ENCODE measurements at regions not wholly inside any gene's neighbourhood (a gene's known extent, or its start where the extent isn't known, plus 50 kb on each side); places are given as distances from the start of the nearest gene placed in this dataset.
"Not testable (repeated sequence)": the region's sequence is repeated elsewhere in the genome, so short reads cannot be mapped to it uniquely, and the experiment has no call there.

DNA sequence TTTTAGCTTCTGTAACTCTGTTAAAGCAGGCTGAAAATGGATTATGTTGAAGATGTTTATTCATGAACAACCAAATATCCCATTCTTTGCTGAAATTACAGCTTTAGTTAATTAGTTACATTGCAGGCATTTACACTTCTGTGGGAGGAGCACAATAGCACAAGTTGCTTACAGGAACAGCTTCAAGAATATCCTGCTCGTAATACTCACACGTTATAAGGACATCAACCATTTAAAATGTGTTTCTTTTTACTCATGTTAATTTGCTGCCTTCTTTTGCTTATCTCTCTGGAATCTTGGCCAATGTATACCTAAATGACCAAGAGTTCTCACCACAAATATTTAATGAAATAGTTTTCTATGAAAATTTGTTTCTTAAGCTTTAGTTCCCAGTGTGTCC is 305.2 kb upstream of the SYT1 start:
- DNase-seq (ENCODE audit: insufficient read length, low spot score) (no peak), FAIRE-seq (no peak)
- TF ChIP-seq TAF1 (IDR thresholded peaks at IDR 0.05; ENCODE audit: low read depth, low read length) (no peak), POLR2AphosphoS5 (IDR thresholded peaks at IDR 0.05; ENCODE audit: low read depth, low read length) (no peak), PAX5 (IDR thresholded peaks at IDR 0.05; ENCODE audit: insufficient read depth, low read length, severe bottlenecking) (no peak), POLR2A (IDR thresholded peaks at IDR 0.05; ENCODE audit: low read depth, low read length) (no peak), POU2F2 (IDR thresholded peaks at IDR 0.05; ENCODE audit: low read depth, low read length) (no peak), SPI1 (IDR thresholded peaks at IDR 0.05; ENCODE audit: low read depth, low read length) (no peak)

DNA sequence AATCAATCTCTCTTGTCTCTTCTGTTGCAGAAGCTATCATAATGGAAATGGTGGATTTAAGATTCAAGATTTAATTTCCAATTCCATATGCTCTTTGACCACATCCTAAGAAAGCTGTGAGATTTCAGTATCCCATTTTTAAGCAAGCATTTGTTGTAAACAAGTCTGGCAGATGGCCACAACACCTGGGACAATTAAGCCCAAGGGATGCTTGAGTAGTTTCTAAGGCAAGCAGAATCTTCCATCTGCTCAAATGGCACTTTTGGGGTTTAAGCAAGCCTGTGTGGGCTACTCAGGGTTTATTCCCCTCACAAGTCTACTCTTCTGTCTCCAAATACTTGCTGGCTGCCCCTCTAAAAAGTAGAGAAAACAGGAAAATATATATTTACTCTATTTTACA is 304.7 kb upstream of the SYT1 start:
- TF ChIP-seq TAF1 (IDR thresholded peaks at IDR 0.05; ENCODE audit: low read depth, low read length) (no peak), POLR2AphosphoS5 (IDR thresholded peaks at IDR 0.05; ENCODE audit: low read depth, low read length) (no peak), SPI1 (IDR thresholded peaks at IDR 0.05; ENCODE audit: low read depth, low read length) (no peak), POU2F2 (IDR thresholded peaks at IDR 0.05; ENCODE audit: low read depth, low read length) (no peak), PAX5 (IDR thresholded peaks at IDR 0.05; ENCODE audit: insufficient read depth, low read length, severe bottlenecking) (no peak), POLR2A (IDR thresholded peaks at IDR 0.05; ENCODE audit: low read depth, low read length) (no peak)
- no peak for FAIRE-seq

DNA sequence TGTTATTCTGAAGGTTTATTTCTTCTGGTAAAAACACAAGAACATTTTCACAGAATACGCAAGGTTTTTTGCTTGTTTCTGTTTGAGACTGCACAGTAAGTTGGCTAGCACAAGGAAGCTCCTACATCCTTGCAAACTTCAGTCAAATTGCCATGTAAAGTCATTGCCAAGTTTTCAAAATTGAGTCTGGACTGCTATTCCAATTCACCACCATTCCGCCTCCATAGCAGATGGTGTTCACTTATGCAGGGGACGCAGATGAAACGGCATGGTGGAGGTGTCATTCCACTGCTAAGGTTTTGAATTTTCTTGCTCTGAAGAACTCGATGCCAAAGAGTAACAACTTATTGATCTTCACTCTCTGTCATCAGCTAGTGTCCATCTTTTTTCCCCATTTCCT is 303.9 kb upstream of the SYT1 start:
- TF ChIP-seq POU2F2 (IDR thresholded peaks at IDR 0.05; ENCODE audit: low read depth, low read length) (no peak), PAX5 (IDR thresholded peaks at IDR 0.05; ENCODE audit: insufficient read depth, low read length, severe bottlenecking) (no peak), POLR2A (IDR thresholded peaks at IDR 0.05; ENCODE audit: low read depth, low read length) (no peak), TAF1 (IDR thresholded peaks at IDR 0.05; ENCODE audit: low read depth, low read length) (no peak), POLR2AphosphoS5 (IDR thresholded peaks at IDR 0.05; ENCODE audit: low read depth, low read length) (no peak), SPI1 (IDR thresholded peaks at IDR 0.05; ENCODE audit: low read depth, low read length) (no peak)
- no peak for FAIRE-seq

More for the DNA sequence above, 304.7 kb upstream of the SYT1 start:
- DNase-seq (ENCODE audit: insufficient read length, low spot score): no peak

DNA sequence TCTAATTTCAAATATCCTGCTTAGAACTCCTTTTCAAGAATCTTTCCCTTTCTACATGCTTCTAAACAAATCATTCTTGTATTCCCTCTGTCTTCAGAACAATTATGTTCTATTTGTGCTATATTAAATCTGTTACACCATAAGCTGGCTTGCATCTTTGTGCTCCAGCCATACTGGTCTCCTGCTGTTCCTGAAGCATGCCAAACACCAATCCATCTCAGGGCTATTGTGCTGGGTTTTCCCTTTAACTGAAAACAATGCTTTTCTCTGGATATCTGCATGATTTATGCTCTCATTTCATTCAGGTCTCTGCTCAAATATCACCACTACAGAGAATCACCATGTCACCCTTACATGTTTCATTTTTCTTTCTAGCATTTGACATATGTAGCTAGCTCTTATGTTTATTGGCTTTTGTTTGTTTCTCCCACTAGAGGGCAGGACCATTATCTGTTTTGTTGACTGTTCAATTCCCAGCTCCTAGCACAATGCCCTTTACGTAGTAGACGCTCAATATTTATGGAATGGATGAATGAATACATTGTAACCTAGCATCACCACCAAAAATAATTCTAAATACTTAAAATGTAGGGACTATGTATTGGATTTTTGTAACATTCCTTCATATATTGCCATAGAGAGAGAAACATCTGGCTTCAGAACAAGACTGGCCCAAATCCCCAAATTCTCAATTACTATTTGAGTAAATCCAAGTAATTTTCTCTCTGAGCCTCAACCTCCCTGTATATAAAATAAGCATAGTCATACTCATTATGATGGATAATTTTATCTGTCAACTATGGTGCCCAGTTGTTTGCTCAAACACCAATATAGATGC is 302.0 kb upstream of the SYT1 start:
- DNase-seq (ENCODE audit: insufficient read length, low spot score) (no peak), FAIRE-seq (no peak)
- TF ChIP-seq TAF1 (IDR thresholded peaks at IDR 0.05; ENCODE audit: low read depth, low read length): no peak
- TF ChIP-seq POLR2A (IDR thresholded peaks at IDR 0.05; ENCODE audit: low read depth, low read length): no peak

More for the DNA sequence above, 303.9 kb upstream of the SYT1 start:
- DNase-seq (ENCODE audit: insufficient read length, low spot score): no peak

DNA sequence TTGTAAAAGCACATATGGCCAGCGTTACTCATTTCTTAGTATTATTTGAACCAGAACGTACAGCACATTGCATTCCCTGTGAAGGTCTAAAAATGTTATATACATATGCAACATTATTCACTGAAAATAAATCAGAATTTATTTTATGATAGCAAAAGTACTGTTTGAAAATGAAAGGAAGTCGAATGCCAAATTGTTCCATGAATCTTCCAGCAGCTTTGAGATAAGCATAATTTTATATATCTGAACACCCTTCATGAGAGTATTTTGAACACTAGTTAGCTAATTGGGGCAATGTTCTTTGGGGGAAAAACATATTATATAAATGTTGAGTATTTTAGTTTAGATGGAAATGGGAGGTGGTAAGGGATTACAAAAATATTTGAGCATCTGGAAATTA is 300.7 kb upstream of the SYT1 start:
- DNase-seq (ENCODE audit: insufficient read length, low spot score): no peak
- FAIRE-seq: no peak
- TF ChIP-seq SPI1 (IDR thresholded peaks at IDR 0.05; ENCODE audit: low read depth, low read length): no peak
- no peak for TF ChIP-seq PAX5 (IDR thresholded peaks at IDR 0.05; ENCODE audit: insufficient read depth, low read length, severe bottlenecking)
- no peak for TF ChIP-seq POLR2AphosphoS5 (IDR thresholded peaks at IDR 0.05; ENCODE audit: low read depth, low read length)
- no peak for TF ChIP-seq TAF1 (IDR thresholded peaks at IDR 0.05; ENCODE audit: low read depth, low read length)
- no peak for TF ChIP-seq POLR2A (IDR thresholded peaks at IDR 0.05; ENCODE audit: low read depth, low read length)

DNA sequence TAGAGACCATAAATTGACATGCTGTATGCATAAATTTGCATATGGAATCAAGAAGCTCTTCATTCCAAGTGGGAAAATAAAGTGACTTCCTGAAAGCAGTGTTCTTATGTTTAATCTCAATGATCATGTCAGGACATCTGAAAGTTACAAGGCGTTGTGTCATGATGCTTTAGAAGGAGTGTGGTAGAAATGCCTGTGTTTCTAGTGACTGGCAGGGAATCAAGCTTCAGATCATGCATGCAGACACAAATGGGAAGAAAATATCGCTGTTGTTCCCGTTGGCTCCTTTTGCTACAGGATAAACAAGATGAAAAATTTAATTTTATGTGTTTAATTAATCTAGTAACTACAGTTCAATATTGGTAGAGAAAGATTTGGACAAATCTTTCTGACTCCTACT is 298.1 kb upstream of the SYT1 start:
- DNase-seq (ENCODE audit: insufficient read length, low spot score) (no peak), FAIRE-seq (no peak)
- TF ChIP-seq TAF1 (IDR thresholded peaks at IDR 0.05; ENCODE audit: low read depth, low read length) (no peak), POU2F2 (IDR thresholded peaks at IDR 0.05; ENCODE audit: low read depth, low read length) (no peak), SPI1 (IDR thresholded peaks at IDR 0.05; ENCODE audit: low read depth, low read length) (no peak), POLR2AphosphoS5 (IDR thresholded peaks at IDR 0.05; ENCODE audit: low read depth, low read length) (no peak)

DNA sequence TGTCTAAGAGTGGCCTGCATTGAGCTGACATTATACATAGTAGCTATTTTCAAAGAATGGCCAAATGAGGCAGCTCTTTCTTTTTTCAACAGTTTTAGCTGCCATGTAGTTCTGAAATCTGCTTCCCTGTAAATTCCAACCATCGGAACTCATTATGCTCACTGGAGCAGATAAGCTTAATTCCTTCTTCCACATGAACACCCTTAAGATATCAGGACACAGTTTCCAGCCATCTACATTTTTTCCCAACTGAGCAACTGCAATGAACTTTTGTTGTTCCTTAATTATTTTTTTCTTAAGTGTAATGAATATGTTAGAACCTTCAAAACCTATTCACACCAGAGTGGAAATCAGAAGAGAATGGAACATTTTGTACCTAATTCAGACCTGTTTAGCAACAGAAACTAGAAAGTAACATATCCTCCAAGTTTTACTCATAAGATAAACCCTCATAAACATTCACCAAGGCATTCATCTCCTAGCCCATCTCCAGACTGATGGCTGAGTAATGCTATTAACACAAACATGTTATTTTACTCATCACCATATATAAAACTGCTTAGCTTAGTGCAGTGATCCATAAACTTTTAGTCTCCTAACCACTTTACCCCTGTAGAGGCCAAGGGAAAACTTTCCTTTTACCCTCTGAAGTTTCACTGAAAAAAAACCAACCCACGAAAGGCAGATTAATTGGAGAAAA is 296.1 kb upstream of the SYT1 start:
- TF ChIP-seq SPI1 (IDR thresholded peaks at IDR 0.05; ENCODE audit: low read depth, low read length) (no peak), PAX5 (IDR thresholded peaks at IDR 0.05; ENCODE audit: insufficient read depth, low read length, severe bottlenecking) (no peak), POLR2A (IDR thresholded peaks at IDR 0.05; ENCODE audit: low read depth, low read length) (no peak), POU2F2 (IDR thresholded peaks at IDR 0.05; ENCODE audit: low read depth, low read length) (no peak), POLR2AphosphoS5 (IDR thresholded peaks at IDR 0.05; ENCODE audit: low read depth, low read length) (no peak), TAF1 (IDR thresholded peaks at IDR 0.05; ENCODE audit: low read depth, low read length) (no peak)
- FAIRE-seq (no peak), DNase-seq (ENCODE audit: insufficient read length, low spot score) (no peak)

DNA sequence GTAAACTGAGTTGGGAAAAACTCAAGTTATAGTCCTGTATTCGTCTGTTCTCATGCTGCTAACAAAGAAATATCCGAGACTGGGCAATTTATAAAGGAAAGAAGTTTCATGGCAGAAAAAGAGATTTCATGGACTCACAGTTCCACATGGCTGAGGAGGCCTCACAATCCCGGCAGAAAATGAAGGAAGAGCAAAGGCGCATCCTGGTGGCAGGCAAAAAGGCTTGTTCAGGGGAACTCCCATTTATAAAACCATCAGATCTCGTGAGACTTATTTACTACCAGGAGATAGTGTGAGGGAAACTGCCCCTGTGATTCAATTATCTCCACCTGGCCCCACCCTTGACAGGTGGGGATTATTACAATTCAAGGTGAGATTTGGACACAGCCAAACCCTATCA is 292.6 kb upstream of the SYT1 start:
- FAIRE-seq (no peak), DNase-seq (ENCODE audit: insufficient read length, low spot score) (no peak)
- no peak for TF ChIP-seq SPI1 (IDR thresholded peaks at IDR 0.05; ENCODE audit: low read depth, low read length)
- no peak for TF ChIP-seq PAX5 (IDR thresholded peaks at IDR 0.05; ENCODE audit: insufficient read depth, low read length, severe bottlenecking)
- no peak for TF ChIP-seq POLR2AphosphoS5 (IDR thresholded peaks at IDR 0.05; ENCODE audit: low read depth, low read length)
- TF ChIP-seq POU2F2 (IDR thresholded peaks at IDR 0.05; ENCODE audit: low read depth, low read length): no peak
- no peak for TF ChIP-seq POLR2A (IDR thresholded peaks at IDR 0.05; ENCODE audit: low read depth, low read length)
- TF ChIP-seq TAF1 (IDR thresholded peaks at IDR 0.05; ENCODE audit: low read depth, low read length): no peak

DNA sequence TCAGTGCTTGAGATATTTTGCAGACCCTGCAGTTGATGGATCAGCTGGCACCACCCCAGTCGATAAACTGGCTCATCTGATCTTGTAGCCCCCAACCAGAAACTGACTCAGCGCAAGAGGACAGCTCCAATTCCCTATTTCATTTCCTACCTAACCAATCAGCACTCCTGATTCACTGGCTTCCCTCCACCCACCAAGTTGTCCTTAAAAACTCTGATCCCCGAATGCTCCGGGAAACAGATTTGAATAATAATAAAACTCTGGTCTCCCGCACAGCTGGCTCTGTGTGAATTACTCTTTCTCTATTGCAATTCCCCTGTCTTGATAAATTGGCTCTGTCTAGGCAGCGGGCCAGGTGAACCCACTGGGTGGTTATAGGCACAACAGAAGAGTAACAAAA is 289.4 kb upstream of the SYT1 start:
- DNase-seq (ENCODE audit: insufficient read length, low spot score); FAIRE-seq: not testable (repeated sequence)

DNA sequence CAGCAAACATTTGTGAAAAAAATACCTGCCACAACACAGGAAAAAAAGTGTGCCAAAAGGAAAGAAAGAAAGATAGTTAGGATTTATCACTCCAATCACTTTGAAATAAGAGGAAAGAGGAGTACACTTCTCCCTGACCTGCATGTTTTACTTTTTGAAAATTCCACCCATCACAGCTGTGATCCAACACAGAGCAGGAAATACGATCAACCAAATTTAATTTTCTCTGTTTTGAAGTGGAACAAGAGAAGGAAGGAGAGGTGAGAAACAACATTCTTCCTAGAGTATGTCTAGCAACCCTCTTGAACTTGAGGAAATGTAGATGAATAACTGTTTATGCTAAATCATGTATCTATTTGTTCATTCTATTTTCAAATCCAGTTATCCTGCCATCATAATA is 284.7 kb upstream of the SYT1 start:
- FAIRE-seq: no peak

More for the DNA sequence above, 284.7 kb upstream of the SYT1 start:
- TF ChIP-seq PAX5 (IDR thresholded peaks at IDR 0.05; ENCODE audit: insufficient read depth, low read length, severe bottlenecking): no peak
- no peak for TF ChIP-seq POLR2A (IDR thresholded peaks at IDR 0.05; ENCODE audit: low read depth, low read length)
- no peak for TF ChIP-seq POU2F2 (IDR thresholded peaks at IDR 0.05; ENCODE audit: low read depth, low read length)
- TF ChIP-seq POLR2AphosphoS5 (IDR thresholded peaks at IDR 0.05; ENCODE audit: low read depth, low read length): no peak
- TF ChIP-seq TAF1 (IDR thresholded peaks at IDR 0.05; ENCODE audit: low read depth, low read length): no peak
- TF ChIP-seq SPI1 (IDR thresholded peaks at IDR 0.05; ENCODE audit: low read depth, low read length): no peak
- DNase-seq (ENCODE audit: insufficient read length, low spot score): no peak

Data from GM12891 (cell line).